HG03432 (cell line): ENCODE measurements at regions not wholly inside any gene's neighbourhood (a gene's known extent, or its start where the extent isn't known, plus 50 kb on each side); places are given as distances from the start of the nearest gene placed in this dataset.
"Not testable (repeated sequence)": the region's sequence is repeated elsewhere in the genome, so short reads cannot be mapped to it uniquely, and the experiment has no call there.

Experiments used
- ATAC-seq: cut with Tn5 transposase; IDR thresholded peaks from one replicate; pipeline ENCODE4 v1.9.1; 2021; ENCODE audit warnings: mild to moderate bottlenecking, moderate library complexity; ENCODE audit not compliant: unreplicated experiment

DNA sequence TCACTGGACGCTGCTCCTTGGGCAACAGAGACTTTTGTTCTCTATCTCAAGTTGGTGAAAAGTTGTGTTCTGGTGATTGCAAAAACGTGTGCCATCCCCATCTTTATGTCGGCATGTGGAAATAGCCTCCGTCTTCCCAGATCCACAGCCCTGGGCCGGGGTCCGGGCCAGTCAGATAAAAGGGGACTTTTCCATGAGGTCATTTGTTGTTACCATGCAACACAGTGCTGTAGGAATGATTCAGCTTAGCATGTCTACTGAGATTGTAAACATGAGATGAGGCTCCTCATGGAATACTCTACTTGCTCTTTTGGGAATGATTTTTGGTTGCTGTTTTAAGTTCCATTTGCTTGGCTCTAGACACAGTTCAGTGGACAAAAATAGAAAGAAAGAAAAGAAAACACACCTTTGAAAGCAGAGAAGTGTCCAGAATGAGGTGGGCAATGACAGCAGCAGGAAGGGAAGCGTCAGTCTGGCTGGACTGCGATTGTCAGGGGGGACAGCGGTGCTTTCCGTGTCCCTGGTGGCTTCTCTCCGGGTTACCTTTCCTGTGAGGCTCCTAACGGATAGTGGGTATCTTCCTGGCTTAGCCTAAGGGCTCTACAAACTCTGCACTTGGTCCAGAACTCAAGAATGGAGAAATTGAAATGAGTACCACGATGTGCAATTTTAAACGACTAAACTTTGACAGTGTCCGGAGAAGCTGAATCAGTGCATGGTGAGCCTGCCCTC lies 91.6 kb downstream of the TEX29 start:
- no peak for ATAC-seq

DNA sequence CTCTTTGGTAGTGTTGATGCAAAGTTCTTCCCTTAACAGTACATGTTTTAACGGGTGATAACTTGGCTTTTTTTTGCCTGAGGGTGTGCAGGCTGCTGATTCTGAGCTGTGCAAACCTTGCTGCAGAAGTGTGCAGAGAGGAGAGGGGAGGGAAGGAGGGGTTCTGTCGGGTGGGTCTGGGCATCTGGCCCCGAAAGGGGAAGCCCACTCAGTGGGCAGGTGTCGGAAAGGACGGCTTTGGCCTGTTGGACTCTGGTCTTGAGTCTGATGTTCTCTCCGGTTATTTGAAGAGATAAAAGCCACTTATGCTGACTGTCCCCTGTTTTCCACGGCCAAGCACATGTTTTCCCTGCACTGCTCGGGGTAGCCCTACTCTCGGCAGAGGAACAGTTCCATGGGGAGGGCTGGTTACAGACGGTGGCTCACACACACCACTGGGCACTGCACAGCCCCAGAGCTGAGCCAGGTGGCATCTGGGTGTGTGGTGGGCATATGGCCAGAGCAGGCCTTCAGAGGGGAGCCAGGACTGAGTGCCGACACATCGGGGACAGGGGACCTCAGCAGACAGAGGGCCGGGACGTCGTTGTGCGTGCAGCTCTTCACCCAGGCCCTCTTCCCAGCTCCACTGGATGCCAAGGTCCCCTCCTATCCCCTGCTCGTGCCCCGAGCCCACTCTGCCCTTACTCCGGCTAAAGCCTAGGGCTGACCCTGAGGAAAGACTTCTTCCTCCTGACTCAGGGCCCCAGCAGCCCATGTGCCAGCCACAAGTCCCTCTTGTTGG lies 93.2 kb downstream of the TEX29 start:
- ATAC-seq: no peak

DNA sequence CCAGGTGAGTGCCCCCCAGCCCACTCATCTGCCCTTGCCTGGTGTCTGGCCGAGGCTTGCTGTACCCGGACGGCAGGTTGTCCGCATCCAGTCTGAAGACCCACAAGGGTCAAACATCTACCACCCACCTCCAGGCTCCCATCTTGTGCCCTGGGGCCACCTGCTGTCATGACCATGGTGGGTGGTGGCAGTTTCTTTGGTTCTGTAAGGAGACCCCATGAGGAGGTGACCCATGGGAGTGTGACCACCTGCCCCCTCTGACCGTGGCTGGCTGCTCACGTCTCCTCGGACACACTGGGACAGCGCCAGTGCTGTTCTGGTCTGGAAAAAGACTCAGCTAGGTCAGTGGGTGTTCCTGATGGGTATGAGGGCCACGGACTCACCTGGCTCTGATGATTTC lies 93.9 kb downstream of the TEX29 start:
- ATAC-seq: no peak

DNA sequence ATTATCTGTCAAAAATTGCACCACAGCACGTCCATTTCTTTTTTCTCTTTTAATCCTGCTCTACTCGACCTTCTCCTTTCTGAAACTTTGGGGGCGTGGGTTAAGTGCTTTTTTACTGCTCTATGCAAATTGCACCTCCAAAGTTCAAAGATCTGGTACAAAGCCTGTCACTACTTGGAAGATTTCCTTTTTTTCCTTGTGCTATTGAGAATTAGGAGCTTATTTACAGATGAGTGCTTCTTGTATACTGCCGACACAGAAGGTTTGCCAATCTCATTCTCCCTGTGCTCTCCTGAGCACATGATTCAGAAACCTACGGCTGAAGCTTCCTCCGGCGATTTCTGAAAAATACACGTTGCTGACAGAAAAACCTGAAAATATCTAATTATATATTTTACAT lies 94.8 kb downstream of the TEX29 start:
- no peak for ATAC-seq

DNA sequence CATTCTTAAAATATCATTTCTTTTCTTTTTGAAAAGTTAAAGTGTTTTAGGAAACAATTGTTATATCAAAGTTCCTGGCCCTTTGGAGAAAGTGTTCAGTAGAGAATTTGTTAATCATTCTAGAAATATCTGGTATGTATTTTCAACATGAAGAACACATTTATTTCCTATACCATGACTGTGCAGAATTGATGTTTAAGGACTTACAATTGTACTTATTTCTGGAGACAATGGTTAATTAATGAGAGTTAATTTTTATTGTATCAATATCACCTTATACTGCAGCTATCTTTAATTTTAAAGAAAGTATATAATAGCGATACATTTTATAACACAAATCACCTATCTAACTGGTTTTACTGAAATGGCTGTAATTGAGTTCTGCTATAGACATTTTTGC lies 95.3 kb downstream of the TEX29 start:
- no peak for ATAC-seq

DNA sequence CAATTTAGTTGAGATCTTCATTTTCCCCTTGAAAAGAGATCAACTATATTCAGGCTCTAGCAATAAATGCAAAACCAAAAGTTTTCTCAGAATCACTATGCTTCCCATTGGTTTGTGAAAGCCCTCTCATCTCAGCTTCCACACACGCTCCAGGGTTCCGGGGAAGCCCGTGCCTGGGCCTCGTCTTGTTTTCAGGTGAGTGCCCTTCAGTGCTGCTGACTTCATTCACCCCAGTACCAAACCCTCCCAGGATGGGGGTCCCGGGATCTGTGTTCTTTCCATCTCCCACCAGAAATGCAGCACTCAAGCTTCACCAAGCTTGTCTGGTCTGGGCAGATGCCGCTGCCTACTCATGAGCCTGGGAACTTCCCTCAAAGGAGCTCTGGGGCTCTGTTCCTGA lies 97.7 kb downstream of the TEX29 start:
- no peak for ATAC-seq

DNA sequence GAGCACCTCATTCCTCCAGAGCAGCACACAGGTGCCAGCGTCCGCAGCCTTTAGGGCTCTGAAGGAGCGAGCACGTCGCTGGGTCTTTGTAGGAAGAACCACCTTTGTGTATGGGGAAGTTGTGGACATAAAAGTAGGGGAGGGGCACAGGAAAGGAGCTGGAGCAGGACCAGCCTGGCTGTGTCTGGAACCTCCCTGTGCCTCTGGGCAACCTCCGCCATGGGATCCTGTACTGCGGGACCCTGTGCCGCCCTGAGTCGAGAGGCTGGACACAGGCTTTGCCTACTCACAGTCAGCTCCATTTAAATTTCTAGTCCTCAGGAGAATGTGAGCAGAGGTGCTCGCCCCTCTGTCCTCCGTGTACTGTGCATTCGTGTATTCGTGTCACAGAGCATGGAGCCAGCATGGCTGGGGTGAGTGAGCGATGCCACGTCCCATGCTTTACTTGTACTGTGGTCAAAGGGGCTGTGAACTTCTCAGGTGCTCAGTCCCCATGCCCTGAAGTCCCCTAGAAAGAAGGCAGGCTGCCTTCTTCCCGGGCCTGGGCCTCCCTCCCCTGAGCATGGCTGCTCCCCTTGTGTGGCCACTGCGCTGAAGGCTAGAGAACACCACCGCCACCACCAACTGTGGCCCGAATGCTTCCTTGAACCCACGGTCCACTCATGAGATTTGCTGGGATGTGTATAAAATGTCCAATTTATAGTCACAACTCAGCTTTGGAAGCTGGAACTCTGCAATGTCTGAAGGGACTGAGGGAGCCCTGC lies 99.9 kb downstream of the TEX29 start:
- ATAC-seq: no peak

DNA sequence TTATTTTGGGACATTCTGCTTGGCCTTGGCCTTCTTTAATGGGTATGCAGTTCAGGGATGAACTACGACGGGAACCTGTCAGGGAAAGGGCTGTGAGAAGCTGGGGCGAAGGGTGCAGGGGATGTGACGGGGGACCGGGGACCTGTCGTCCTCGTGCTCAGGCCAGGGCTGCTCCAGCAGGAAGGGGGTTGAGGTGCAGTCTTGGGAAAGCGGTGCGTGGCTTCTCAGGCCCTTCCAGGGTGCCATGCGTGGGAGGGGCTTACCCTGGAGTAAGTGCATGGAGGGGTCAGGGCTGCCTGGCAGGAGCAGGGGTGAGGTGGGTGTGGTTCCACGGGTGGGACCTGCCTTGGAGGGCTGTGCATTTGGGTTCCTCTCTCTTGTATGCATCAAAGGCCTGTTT lies 100.8 kb downstream of the TEX29 start:
- ATAC-seq: no peak

DNA sequence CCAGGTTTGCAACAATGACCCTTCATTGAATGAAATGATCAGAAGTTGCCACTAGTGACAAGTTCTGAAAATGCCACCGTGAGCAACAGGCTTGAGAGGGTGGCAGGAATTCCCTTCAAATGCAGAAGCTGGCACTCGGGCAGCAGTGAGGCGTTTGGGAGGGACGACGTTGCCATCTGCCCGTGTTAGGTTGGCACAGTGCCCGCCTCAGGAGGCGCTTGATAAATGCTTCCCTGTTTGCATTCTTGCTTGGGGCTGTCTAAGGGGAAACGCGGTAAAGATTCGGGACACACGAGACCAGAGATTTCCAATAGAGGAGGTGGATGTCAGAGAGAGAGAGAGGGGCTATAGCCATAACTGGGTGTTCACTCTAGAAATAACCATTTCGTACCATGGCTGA lies 101.9 kb downstream of the TEX29 start:
- ATAC-seq: no peak

DNA sequence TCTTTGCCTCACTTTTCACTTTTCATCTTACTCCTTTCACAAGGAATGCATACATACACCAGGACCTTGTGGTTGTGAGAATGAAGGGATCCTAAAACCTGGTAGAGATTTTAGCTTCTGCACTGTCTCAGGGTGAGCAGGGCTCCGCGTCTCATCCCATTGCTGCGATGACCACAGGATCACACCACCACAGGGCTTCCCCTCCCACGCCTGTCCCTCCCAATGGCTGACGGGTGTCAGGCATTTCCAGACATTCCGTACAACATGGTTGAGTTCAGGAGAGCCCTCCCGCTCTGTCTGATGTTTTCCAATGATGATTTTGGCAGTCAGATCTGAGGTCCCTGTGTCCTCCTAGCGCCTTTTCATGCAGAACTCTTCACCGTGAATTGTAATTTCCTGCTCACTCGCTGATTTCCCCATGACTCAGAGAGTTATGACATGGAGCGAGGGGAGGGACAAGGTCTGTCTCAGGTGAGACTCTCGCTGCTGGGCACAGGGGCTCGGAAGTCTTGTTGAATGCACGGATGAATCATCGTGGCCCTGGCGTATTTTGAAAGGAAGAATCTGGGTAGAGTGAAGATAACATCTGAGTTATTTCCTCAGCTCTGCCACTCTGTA lies 102.8 kb downstream of the TEX29 start:
- no peak for ATAC-seq

DNA sequence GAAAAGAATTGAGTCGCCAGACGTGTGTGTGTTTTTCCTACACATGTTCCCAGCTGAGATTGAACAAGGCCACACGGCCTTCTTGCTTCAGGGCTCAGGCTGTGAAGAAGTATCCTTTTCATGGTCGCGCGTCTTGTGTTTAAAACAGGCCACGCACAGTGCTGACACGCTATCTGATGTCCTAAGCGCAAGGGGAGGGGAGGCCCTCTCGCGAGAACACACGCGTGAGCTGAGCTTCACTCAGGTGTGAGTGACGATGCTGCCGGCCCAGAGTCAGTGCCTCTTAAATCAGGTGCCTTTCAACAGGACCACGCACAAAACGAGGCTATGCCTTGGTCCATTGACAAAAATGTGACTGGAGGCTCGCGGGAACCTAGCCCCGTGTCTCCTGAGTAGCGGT lies 103.7 kb downstream of the TEX29 start:
- no peak for ATAC-seq

DNA sequence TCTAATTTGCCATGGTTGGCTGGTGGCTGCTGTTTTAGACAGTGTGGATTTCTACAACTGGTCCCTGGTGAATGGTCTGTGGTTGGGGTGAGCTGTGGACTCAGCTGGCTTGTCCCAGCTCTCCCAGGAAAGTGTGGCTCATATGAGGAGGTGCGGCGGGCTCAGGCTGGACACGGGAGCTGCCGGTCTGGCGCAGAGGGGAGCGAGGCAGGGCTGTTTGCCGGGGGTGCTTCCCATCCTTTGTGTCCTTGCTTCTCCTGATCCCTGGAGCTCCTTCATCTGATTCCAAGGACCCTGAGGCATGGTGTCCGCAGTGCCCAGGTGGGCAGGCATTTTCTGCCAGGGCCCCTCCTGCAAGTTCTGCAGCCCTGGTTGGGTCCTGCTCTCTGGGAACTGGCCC lies 104.9 kb downstream of the TEX29 start:
- no peak for ATAC-seq

DNA sequence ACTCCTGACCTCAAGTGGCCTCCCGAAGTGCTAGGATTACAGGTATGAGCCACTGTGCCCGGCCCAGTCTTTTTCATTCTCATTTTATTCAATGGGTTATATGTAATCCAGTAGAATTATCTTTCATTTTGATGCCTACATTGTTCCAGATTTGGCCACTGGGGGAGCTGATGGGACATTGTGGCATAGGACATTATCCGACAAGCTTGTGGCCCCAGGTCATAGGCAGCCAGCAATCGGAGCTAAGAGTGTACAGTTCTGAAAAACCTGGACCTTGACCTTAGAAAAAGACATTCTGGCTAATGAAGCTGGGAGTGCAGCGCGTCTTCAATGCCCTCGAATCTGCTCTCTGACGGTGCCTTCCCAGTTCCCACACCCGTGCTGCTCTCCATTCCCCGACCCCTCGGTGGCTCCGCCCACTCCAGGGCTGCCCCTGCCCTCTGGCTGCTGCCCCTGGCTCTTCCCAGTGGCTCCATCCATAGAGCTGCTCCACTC lies 108.7 kb downstream of the TEX29 start:
- peak; percentile 63 for ATAC-seq

DNA sequence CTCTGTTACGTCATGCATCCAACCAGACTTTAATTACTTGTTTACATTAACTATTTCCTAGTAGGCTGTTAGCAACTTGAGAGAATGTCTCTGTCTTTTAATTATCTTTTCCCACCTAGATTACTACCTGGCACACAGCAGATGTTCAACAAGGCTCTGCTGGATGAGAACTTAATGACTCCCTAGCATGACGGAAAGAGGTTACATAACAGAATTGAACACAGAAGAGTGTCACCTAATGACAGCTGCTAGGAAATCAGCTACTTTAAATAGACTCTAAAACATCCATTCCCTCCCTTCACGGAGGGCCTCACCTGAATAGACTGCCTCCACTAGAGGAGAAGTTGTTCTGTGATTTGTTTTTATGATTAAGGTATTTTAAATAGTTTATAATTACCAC lies 110.8 kb downstream of the TEX29 start:
- no peak for ATAC-seq

DNA sequence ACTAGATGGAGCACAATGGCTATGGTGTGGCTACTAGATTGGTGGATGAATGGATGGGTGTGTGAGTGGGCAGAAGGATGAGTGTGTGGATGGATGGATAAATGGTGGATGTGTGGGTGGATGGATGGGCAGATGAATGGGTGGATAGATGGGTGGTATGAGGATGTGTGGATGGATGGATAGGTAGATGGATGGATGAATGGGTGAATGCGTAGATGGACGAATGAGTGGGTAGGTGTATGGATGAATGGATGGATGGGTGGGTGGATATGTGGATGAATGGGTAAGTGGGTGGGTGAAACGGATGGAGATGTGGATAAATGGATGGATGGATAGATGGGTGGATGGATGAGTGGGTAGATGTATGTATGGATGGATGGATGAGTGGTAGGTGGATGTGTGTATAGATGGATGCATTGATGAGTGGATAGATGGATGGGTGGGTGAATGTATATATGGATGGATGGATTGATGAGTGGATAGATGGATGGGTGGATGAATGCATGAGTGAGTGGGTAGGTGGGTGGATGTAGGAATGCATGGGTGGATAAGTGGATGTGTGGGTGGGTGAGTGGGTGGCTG lies 114.2 kb downstream of the TEX29 start:
- ATAC-seq: no peak

DNA sequence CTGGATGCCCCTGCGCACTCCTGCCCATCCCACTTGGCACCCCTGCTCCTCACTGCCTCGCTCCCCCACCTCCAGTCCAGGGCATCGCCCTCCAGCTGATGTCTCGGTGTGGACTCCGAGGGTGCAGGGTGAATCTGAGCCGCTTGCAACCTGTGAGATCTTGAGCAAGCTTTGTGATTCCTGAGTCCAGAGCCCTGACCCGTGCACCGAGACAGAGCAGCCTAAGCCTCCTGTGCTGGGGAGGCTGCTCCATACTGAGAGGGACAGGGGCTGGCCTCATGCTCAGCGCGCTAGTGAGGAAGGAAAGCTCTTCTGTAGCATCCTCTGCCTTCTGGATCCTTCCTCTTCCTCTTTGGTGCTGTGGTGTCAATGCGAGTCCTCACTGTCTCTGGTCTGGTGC lies 116.0 kb downstream of the TEX29 start:
- no peak for ATAC-seq

DNA sequence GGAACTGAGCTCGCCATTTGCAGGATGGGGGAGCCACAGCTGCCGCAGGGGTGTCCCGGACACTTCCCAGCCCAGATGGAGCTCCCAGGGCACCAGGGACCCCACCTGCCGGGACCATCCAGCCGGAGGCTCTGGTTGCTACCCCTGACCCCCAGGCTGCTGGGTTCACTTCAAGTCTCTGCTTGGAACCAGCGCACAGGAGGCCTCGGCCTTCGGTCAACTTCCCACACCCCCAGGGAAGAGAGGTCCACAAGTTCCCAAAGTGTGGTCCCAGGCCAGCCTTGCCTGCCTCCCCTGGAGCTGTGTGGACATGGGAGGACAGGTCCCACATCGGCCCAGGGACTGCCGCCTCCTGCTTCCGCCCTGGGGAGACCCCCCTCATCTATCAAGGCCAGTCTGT lies 117.0 kb downstream of the TEX29 start:
- ATAC-seq: no peak

DNA sequence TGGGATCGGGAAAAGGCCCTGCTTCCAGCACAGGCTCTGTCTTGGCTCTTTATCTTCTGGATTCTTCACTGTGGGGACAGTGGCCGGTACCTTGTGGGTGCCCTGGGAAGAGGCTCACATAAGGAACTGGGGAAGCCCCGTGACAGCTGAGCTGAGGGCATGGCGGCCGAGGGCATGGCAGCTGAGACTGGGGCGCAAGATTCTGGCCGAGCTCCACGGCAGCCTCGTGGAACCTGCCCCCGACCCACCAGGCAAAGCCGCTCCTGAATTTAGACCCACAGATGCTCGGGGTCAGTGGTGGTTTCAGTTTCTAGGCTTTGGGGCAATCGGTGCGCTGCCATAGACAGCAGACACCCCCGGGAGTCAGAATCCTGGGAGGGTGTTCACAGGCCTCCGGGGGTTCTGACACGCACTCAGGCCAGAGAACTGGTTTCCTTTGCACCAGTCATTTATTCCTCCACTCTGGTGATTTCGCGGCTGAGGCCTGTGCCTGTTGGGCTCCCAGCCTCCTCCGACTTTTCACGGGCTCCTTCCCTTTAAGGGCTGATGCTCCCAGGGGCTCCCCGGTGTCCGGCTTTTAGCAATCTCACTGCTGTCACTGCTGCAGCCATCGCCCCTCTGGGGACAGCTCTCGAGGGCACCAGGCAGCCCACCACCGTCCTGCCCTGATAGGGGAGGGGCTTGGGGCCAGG lies 117.6 kb downstream of the TEX29 start:
- ATAC-seq: no peak

DNA sequence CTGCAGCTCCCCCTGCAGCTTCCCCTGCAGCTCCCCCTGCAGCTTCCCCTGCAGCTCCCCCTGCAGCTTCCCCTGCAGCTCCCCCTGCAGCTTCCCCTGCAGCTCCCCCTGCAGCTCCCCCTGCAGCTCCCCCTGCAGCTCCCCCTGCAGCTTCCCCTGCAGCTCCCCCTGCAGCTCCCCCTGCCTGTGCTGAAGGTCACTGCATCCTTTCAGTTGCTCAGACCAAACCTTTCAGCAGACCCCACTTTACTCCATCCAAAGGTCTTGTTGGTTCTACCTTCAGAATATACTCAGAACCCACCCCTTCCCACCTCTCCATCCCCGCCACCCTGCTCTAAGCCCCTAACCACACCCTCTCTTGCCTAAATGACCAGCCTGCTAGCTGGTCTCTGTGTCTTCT lies 120.0 kb downstream of the TEX29 start:
- not testable (repeated sequence) for ATAC-seq

DNA sequence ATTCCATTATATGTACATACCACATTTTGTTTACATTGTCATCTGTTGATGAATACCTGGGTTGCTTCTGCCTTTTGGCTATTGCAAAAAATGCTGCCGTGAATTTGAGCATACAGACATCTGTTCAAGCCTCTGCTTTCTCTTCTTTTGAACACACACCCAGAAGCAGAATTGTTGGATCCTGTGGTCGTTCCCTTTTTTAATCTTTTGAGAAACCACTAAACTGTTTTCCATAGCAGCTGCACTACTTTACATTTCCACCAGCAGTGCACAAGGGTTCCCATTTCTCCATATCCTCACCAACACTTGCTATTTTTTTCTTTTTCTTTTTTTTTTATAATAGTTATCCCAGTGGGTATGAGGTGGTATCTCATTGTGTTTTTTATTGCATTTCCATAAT lies 123.5 kb downstream of the TEX29 start:
- ATAC-seq: no peak
